Hippocampal formation (tissue), 2 donors: ENCODE measurements at regions not wholly inside any gene's neighbourhood (a gene's known extent, or its start where the extent isn't known, plus 50 kb on each side); places are given as distances from the start of the nearest gene placed in this dataset.
"Not testable (repeated sequence)": the region's sequence is repeated elsewhere in the genome, so short reads cannot be mapped to it uniquely, and the experiment has no call there.

ENCODE experiments used
- DNase-seq, 2 donors: peaks; one replicate each; lab custom pipeline; 2025; lab: John Stamatoyannopoulos, UW

- DNase-seq, result not testable (repeated sequence)
These were observed 246.9 kb upstream of the KCNH7 start for GRCh38 chr2:163085366-163086024.

GRCh38 chr2:163081754-163082153 is 243.2 kb upstream of the KCNH7 start:
- no peak for DNase-seq

GRCh38 chr2:163077241-163077640 is 238.7 kb upstream of the KCNH7 start:
- no peak for DNase-seq

- DNase-seq, result no peak
These were observed 227.5 kb upstream of the KCNH7 start for GRCh38 chr2:163066085-163066484.

- DNase-seq, result no peak
These were observed 224.0 kb upstream of the KCNH7 start for GRCh38 chr2:163062524-163062923.

- no peak for DNase-seq
These were observed 208.0 kb upstream of the KCNH7 start for GRCh38 chr2:163046615-163047014.

GRCh38 chr2:163045830-163046229 is 207.3 kb upstream of the KCNH7 start:
- DNase-seq, result no peak

GRCh38 chr2:163044114-163044513 is 205.5 kb upstream of the KCNH7 start:
- no peak for DNase-seq

- DNase-seq, result no peak
These were observed 204.6 kb upstream of the KCNH7 start for GRCh38 chr2:163043201-163043600.

GRCh38 chr2:163039266-163039665 is 200.7 kb upstream of the KCNH7 start:
- peak in 1 of 2 donors; percentile 21 for DNase-seq

GRCh38 chr2:163028807-163029206 is 190.2 kb upstream of the KCNH7 start:
- no peak for DNase-seq

- DNase-seq, result not testable (repeated sequence)
These were observed 187.7 kb upstream of the KCNH7 start for GRCh38 chr2:163026136-163026775.

- DNase-seq, result not testable (repeated sequence)
These were observed 178.3 kb upstream of the KCNH7 start for GRCh38 chr2:163016882-163017281.

- DNase-seq, result no peak
These were observed 172.4 kb upstream of the KCNH7 start for GRCh38 chr2:163011000-163011399.

- no peak for DNase-seq
These were observed 170.1 kb upstream of the KCNH7 start for GRCh38 chr2:163008642-163009041.

- DNase-seq, result no peak
These were observed 156.2 kb upstream of the KCNH7 start for GRCh38 chr2:162994718-162995117.

GRCh38 chr2:162992828-162993227 is 154.3 kb upstream of the KCNH7 start:
- DNase-seq, result no peak

GRCh38 chr2:162989507-162989906 is 150.9 kb upstream of the KCNH7 start:
- DNase-seq, result no peak

- no peak for DNase-seq
These were observed 136.2 kb upstream of the KCNH7 start for GRCh38 chr2:162974771-162975170.

- no peak for DNase-seq
These were observed 133.8 kb upstream of the KCNH7 start for GRCh38 chr2:162972383-162972782.

GRCh38 chr2:162968306-162968705 is 129.7 kb upstream of the KCNH7 start:
- no peak for DNase-seq

GRCh38 chr2:162967811-162968210 is 129.2 kb upstream of the KCNH7 start:
- DNase-seq, result no peak

- DNase-seq, result no peak
These were observed 128.6 kb upstream of the KCNH7 start for GRCh38 chr2:162967147-162967546.

- DNase-seq, result no peak
These were observed 126.6 kb upstream of the KCNH7 start for GRCh38 chr2:162965191-162965590.
